GM19452 (cell line): ENCODE measurements at regions not wholly inside any gene's neighbourhood (a gene's known extent, or its start where the extent isn't known, plus 50 kb on each side); places are given as distances from the start of the nearest gene placed in this dataset.

ENCODE experiments used
- ATAC-seq: cut with Tn5 transposase; IDR thresholded peaks from one replicate; pipeline ENCODE4 v1.9.1; 2021; ENCODE audit not compliant: unreplicated experiment

GRCh38 chr1:65090406-65090805, 57.6 kb upstream of the AK4 start:
- no peak for ATAC-seq

GRCh38 chr1:65092691-65093090, 55.3 kb upstream of the AK4 start:
- ATAC-seq = no peak

- ATAC-seq = no peak
Measured at GRCh38 chr1:65097076-65097475, 50.9 kb upstream of the AK4 start.
